Activated CD4-positive, alpha-beta T cell treated with anti-CD3 and anti-CD28 coated beads, Interleukin-2, amount 50 U/mL, for 4 hours (primary cell): ENCODE measurements at regions not wholly inside any gene's neighbourhood (a gene's known extent, or its start where the extent isn't known, plus 50 kb on each side); places are given as distances from the start of the nearest gene placed in this dataset.
"Not testable (repeated sequence)": the region's sequence is repeated elsewhere in the genome, so short reads cannot be mapped to it uniquely, and the experiment has no call there.

ENCODE experiments used
- DNase-seq, 2 experiments: peaks; one replicate each; pipeline ENCODE4 v3.0.0-alpha.2; 2020

DNA sequence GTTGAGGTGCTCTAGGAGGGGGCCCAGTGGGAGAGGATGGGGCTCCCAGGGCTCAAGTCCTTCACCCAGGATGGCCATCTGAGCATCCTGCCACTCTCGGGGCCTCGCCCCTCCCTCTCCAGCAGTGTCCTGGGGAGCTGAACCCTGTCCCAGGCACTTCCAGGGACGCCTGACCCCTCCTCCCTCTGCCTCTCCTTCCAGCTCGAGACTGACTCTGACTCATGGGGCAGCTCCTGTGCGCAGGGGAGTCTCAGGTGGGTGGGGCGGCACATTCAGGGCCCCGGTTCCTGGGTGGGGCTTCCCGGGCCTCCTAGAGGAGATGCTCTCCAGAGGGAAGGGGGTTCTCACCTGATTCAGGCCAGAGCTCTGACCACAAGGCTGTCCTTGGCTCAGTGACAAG lies 77.1 kb upstream of the IGLL5 start:
- DNase-seq = no peak

DNA sequence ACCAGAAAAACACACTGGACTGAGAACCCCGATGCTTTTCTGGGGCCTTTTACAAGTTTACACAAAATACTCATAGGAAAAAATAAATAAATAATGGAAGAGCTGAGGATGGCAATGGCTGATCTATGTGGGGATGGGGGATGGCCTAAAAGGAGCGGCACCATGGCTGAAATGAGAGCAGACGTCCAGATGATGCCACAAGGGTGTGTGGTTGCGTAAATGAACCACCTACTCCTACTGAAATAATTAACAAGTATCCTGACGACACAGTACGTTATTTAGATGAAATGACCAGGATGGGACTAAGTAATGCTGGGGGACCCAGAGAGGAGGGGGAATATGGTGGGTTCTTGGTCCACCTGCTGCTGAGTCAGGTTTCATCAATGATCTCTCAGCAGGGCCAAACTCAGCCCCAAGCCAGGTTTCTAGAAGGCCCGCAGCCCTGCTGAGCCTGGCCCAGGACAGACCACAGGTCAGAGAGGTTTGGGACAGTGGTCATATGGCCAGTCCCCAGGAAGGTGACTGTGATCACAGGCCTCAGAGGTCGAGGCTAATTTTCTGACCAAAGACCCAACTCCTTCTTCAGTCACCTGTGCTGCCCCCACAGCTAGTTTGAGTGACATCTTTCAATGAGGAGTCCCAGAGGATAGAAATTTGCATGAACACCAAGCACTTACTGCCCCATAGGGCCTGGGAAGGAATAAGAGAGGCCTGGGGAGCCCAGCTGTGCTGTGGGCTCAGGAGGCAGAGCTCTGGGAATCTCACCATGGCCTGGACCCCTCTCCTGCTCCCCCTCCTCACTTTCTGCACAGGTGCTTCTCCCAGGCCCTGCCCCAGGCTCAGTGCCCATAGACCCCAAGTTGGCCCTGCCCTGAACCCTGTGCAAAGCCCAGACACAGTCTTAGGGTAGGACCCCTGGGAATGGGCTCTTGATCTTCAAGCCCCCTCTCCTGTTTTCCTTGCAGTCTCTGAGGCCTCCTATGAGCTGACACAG lies 76.3 kb upstream of the IGLL5 start:
- no peak for DNase-seq

DNA sequence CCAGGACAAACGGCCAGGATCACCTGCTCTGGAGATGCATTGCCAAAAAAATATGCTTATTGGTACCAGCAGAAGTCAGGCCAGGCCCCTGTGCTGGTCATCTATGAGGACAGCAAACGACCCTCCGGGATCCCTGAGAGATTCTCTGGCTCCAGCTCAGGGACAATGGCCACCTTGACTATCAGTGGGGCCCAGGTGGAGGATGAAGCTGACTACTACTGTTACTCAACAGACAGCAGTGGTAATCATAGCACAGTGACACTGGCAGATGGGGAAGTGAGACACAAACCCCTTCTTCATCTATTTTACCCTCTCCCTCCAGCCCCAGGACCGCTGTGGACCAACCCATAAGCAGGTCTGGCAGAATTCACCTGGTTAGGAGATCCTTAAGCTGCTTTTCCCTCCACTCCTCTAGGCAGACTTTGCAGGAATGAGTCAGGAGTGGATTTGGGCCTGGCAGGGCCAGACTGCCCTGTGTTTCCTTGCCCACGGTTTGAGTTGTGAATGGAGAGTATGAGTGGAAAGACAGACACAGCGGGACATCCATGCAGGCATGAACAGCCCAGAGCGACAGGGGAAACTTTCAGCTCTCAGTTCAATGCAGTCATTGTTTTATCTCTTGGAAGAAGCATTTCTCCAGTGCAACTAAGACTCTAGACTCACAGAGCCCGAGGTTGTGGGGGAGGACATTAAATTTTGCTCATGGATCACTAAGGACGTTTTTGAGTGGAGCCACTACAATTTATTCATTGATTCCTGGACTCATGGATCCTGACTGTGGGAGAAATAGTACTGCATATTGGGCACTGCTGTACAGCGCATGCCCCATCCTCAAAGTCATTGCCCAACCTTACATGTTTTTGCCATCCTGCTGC lies 75.3 kb upstream of the IGLL5 start:
- no peak for DNase-seq

DNA sequence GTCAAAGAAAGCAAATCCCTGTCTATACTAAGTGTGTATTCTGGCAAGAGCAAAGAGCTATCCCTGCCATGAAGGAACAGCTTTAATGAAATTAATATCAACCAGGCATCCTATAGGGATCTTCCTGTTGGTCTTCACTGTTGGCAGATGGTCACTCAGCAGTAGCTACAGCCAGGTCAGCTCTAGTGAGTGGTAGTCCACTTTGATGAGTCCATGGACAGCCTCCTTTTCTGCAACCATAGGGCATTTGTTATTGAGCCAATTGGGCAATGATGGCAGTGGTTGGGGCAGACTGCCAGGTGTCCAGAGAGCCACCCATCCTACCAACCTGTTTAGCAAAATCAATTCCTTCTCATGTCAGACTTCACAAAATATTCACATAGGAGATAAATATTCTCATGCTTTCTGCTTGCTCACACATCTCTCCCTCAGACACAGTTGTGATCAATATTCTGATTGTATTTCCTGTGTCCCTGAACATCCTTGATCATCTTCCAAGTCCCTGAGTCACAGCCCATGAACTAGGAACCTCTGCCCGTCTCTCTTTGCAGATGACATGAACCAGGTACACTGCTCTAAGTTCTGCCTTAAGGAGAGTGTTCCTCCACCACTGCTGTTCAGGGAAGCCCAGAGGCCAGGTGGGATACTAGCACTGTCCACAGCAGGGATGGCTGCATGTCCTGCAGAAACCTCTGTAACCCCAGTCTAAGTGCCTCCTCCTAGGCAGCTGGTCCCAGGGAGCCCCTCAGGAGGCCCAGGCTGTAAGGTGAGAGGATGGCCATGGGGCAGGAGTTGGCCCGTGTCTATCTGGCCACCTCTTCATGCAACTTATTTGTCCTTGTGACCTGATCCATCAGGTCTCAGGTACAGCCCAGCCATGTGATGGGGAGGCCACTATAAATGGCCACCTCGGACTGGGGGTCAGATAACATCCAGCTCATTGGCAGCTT lies 74.2 kb upstream of the IGLL5 start:
- no peak for DNase-seq

GRCh38 chr22:22814666-22815396 lies 72.8 kb upstream of the IGLL5 start:
- DNase-seq = no peak

- no peak for DNase-seq
Measured at GRCh38 chr22:22815397-22816170, 72.0 kb upstream of the IGLL5 start.

GRCh38 chr22:22816171-22816514 lies 71.5 kb upstream of the IGLL5 start:
- DNase-seq = no peak

- DNase-seq = no peak
Measured at GRCh38 chr22:22816766-22817410, 70.7 kb upstream of the IGLL5 start.

- DNase-seq = no peak
Measured at GRCh38 chr22:22817468-22818201, 70.0 kb upstream of the IGLL5 start.

- no peak for DNase-seq
Measured at GRCh38 chr22:22818202-22818538, 69.4 kb upstream of the IGLL5 start.

- no peak for DNase-seq
Measured at GRCh38 chr22:22818861-22819855, 68.5 kb upstream of the IGLL5 start.

GRCh38 chr22:22820076-22820475 lies 67.5 kb upstream of the IGLL5 start:
- DNase-seq = no peak

GRCh38 chr22:22820626-22821025 lies 67.0 kb upstream of the IGLL5 start:
- no peak for DNase-seq

DNA sequence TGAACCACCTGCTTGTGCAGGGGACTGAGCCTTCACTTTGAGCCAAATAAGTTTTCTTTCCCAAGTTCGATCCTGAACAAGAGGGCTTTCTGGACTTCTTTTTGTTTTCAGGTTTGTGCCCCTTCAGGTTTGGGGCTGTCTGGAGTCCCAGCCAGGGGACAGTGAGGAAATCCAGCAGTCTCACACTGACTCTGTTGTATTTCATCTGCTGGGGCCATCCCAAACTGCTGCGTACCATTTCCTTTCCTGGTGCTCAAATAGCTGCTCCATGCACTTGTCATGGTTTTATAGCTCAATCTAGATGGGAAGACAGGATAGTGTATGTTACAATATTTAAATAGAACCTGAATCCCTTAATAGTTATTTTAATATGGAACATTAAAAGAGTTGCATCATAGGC lies 66.3 kb upstream of the IGLL5 start:
- DNase-seq = no peak

DNA sequence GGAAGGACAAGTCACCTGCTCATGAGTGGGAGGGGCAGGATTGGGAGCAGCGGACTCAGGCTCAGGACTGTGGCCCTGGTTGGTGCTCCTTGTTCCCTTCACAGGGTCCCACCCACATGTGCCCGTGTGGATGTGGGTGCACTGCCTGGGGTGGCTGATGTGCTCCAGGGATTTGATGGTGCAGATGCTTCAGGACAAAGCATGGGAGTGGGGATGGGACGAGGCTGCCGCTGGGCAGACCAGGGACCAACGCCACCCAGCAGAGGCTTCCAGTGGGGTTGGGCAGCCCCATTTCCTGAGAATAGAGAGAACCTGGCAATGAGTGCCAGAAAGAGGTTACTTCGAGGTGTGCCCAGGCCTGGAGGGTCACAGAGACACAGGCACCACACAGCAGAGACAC lies 65.5 kb upstream of the IGLL5 start:
- DNase-seq = no peak

DNA sequence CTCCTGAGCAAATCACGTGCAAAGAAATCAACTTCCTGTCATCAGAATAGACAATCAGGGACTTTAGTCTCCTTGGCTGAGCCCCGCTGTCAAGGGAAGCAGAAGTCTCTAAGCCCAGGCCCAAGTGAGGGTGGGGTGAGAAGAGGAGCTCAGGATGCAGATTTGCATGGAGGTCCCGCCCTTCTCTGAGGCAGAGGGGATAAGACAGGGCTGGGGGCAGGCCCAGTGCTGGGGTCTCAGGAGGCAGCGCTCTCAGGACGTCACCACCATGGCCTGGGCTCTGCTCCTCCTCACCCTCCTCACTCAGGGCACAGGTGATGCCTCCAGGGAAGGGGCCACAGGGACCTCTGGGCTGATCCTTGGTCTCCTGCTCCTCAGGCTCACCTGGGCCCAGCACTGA lies 65.1 kb upstream of the IGLL5 start:
- DNase-seq = not testable (repeated sequence)

DNA sequence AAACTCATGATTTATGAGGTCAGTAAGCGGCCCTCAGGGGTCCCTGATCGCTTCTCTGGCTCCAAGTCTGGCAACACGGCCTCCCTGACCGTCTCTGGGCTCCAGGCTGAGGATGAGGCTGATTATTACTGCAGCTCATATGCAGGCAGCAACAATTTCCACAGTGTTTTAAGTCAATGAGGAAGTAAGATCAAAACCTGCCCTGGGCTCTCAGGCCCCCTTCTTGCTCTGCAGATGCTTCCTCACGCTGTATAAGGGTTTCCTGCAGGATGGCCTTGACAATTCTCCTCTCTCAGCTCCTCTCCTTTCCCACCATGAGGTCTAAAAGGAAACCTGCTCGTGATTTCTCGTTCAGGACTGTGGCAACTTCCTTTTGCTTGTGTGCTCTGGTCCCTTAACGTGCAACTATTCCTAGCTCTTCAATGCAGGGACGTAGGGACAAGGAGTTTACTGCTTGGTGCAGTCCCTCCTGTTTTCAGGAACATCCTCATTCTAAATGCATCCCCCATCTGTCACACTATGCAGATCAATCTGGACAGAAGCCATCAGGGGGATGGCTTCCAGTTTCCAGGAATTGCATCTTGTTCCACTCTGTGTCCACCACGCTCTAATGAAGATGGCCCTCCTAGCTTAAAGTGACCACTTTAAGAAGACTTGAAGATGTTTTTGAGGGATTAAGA lies 64.3 kb upstream of the IGLL5 start:
- no peak for DNase-seq
